HepG2 (cell line): ENCODE measurements at regions not wholly inside any gene's neighbourhood (a gene's known extent, or its start where the extent isn't known, plus 50 kb on each side); places are given as distances from the start of the nearest gene placed in this dataset.

Experiments
- ATAC-seq: fragments of 200-7000 bp; cut with Tn5 transposase; 3 replicates; pipeline ENCODE4 v1.9.1; 2020; ENCODE audit warnings: mild to moderate bottlenecking, moderate library complexity
- BruUV-seq: library from RNA; stranded (reverse); fragments of 400-500 nt; replicated peaks from 2 replicates; lab custom pipeline; 2021; lab: Mats Ljungman, UMichigan
- CTCF ChIA-PET: fragments of 300-600 bp; formaldehyde crosslinking; extraction: SDS; loops from one replicate; lab custom pipeline; 2021; ENCODE audit warnings: low total read pairs, inconsistent platforms, low intra/inter-chr PET ratio; lab: Yijun Ruan, JAX
- POLR2A ChIA-PET: fragments of 350-600 bp; sonication (Branson Sonifier 250); formaldehyde crosslinking; loops from one replicate; lab custom pipeline; 2020; ENCODE audit warnings: antibody characterized with exemption, inconsistent platforms; lab: Yijun Ruan, JAX
- DNase-seq: peaks from one replicate; pipeline ENCODE4 v3.0.0-alpha.2; 2015; ENCODE audit warnings: low spot score
- FAIRE-seq: peaks from 3 replicates; lab custom pipeline; 2011; peaks lifted over from hg19 to GRCh38; lab: Jason Lieb, UNC
- H2AFZ ChIP-seq: one replicate; pipeline ENCODE4 v1.6.1; 2011; ENCODE audit warnings: low read length, inconsistent platforms
- H3K27ac ChIP-seq: fragments of 300-600 bp; 3 replicates; pipeline ENCODE4 v1.8.0; 2011; ENCODE audit warnings: mixed run types, mild to moderate bottlenecking, mixed read lengths, low read length, inconsistent platforms; ENCODE audit not compliant: insufficient read depth; ENCODE audit errors: extremely low read length
- H3K27me3 ChIP-seq, 2 experiments: fragments of 200-600 bp in 1 of 2; 2 replicates in 1 of 2; 3 replicates in 1 of 2; pipeline versions ENCODE4 v1.6.0 to v1.8.0; 2011; ENCODE audit warnings: low read length in 2 of 2, mild to moderate bottlenecking in 2 of 2, moderate library complexity in 2 of 2, inconsistent platforms in 1 of 2; ENCODE audit not compliant: insufficient read depth in 2 of 2, control insufficient read depth in 1 of 2
- H3K36me3 ChIP-seq, 2 experiments: fragments of 200-600 bp in 1 of 2; replicated peaks in 1 of 2; 2 replicates in 1 of 2; 3 replicates in 1 of 2; pipeline versions ENCODE4 v1.5.1 to v1.8.0; 2011; ENCODE audit warnings: low read length in 2 of 2, inconsistent platforms in 1 of 2; ENCODE audit not compliant: insufficient read depth in 2 of 2, control insufficient read depth in 1 of 2
- H3K4me1 ChIP-seq: 2 replicates; pipeline ENCODE4 v1.5.1; 2012; ENCODE audit warnings: low read length, inconsistent platforms; ENCODE audit not compliant: insufficient read depth
- H3K4me2 ChIP-seq: 2 replicates; pipeline ENCODE4 v1.6.0; 2011; ENCODE audit warnings: low read depth, low read length, inconsistent platforms
- H3K4me3 ChIP-seq, 3 experiments: fragments of 200-600 bp in 1 of 3; sonication (generic), shearing (Covaris generic) in 1 of 3; replicated peaks in 1 of 3; 2 replicates each; pipeline ENCODE4 v1.5.1; 2011 to 2016; ENCODE audit warnings: low read length in 3 of 3, inconsistent platforms in 2 of 3, low read depth in 2 of 3, mild to moderate bottlenecking in 2 of 3, control low read depth in 1 of 3, mixed read lengths in 1 of 3; ENCODE audit not compliant: insufficient read depth in 1 of 3
- H3K79me2 ChIP-seq: one replicate; pipeline ENCODE4 v1.6.1; 2011; ENCODE audit warnings: low read length, inconsistent platforms; ENCODE audit not compliant: insufficient read depth
- H3K9ac ChIP-seq: 2 replicates; pipeline ENCODE4 v1.6.0; 2011; ENCODE audit warnings: mild to moderate bottlenecking, low read depth, low read length, inconsistent platforms; ENCODE audit not compliant: insufficient read depth
- H3K9me3 ChIP-seq: 2 replicates; pipeline ENCODE4 v1.5.1; 2012; ENCODE audit warnings: mild to moderate bottlenecking, low read length
- H4K20me1 ChIP-seq: 2 replicates; pipeline ENCODE4 v1.6.0; 2011; ENCODE audit warnings: inconsistent platforms, mild to moderate bottlenecking, low read length, moderate library complexity; ENCODE audit not compliant: insufficient read depth
- AFF4 ChIP-seq: sonication (generic); formaldehyde crosslinking; IDR thresholded peaks from 2 replicates; pipeline ENCODE4 v1.4.0; 2020; ENCODE audit warnings: missing genetic modification reagents
- CSRNP2 ChIP-seq: sonication (generic); formaldehyde crosslinking; conservative IDR thresholded peaks from 2 replicates; pipeline ENCODE4 v1.8.0; 2022; ENCODE audit warnings: low read depth, missing genetic modification reagents
- LRRFIP1 ChIP-seq: sonication (generic); formaldehyde crosslinking; conservative IDR thresholded peaks from 2 replicates; pipeline ENCODE4 v1.4.0; 2020; ENCODE audit warnings: missing genetic modification reagents
- ZIK1 ChIP-seq: sonication (generic); formaldehyde crosslinking; IDR thresholded peaks from 2 replicates; pipeline ENCODE4 v1.5.0; 2020; ENCODE audit warnings: mild to moderate bottlenecking, low read depth, missing genetic modification reagents, borderline replicate concordance
- ZKSCAN8 ChIP-seq: IDR thresholded peaks from 2 replicates; pipeline ENCODE4 v1.6.1; 2016; ENCODE audit warnings: borderline replicate concordance, missing genetic modification reagents, missing compliant biosample characterization
- ZNF326 ChIP-seq: sonication (generic); formaldehyde crosslinking; IDR thresholded peaks from 2 replicates; pipeline ENCODE4 v1.4.0; 2020; ENCODE audit warnings: missing genetic modification reagents, borderline replicate concordance
- ZNF761 ChIP-seq: sonication (generic); formaldehyde crosslinking; conservative IDR thresholded peaks from 2 replicates; pipeline ENCODE4 v1.4.0; 2020; ENCODE audit warnings: mild to moderate bottlenecking, missing genetic modification reagents
- ZNF780A ChIP-seq: sonication (generic); formaldehyde crosslinking; IDR thresholded peaks from 2 replicates; pipeline ENCODE4 v1.8.0; 2022; ENCODE audit warnings: mild to moderate bottlenecking, missing genetic modification reagents, moderate library complexity
- ZSCAN12 ChIP-seq: sonication (generic); formaldehyde crosslinking; IDR thresholded peaks from 2 replicates; pipeline ENCODE4 v1.9.0; 2021; ENCODE audit warnings: mild to moderate bottlenecking, missing genetic modification reagents
- WGBS: methylation state at CpG from one replicate; pipeline ENCODE4 v1.1.6; 2017; ENCODE audit warnings: low lambda C conversion rate; 5-methylcytosine and 5-hydroxymethylcytosine counted together
- in situ Hi-C: cut with HindIII; loops from 2 replicates; pipeline ENCODE4 v1.10.0; 2017; ENCODE audit warnings: low pct_unique_long_range_greater_than_20kb; ENCODE audit not compliant: extremely low pct_ligation_motif_present
- intact Hi-C: fragments of 100-400 bp; cut with micrococcal nuclease; formaldehyde crosslinking; loops from one replicate; pipeline ENCODE4 v1.10.0; 2022; ENCODE audit not compliant: unreplicated experiment

- H3K9me3 ChIP-seq = no peaks in the 10 kb centered on the region; the same call in none of the 2 replicates
- no peak overlapping the region for H3K9ac ChIP-seq
- no peak overlapping the region for H3K4me3 ChIP-seq
- no peaks in the 10 kb centered on the region for H3K79me2 ChIP-seq
- no peaks in the 10 kb centered on the region for H3K36me3 ChIP-seq
- H3K4me1 ChIP-seq = no peaks in the 10 kb centered on the region
- TF ChIP-seq ZNF761 (CRISPR knock-in tag) (no peak), ZKSCAN8 (no peak), CSRNP2 (CRISPR knock-in tag) (no peak), ZNF780A (no peak), LRRFIP1 (CRISPR knock-in tag) (no peak), ZIK1 (no peak), AFF4 (CRISPR knock-in tag) (no peak), ZNF326 (CRISPR knock-in tag) (no peak), ZSCAN12 (no peak)
- no peak overlapping the region for H3K4me2 ChIP-seq
- no peak overlapping the region for H3K27ac ChIP-seq
- H3K27me3 ChIP-seq = 0 out of 5 replicates have a peak, but pooled peaks cover 0 to 3% of the 10 kb centered on the region in 2 experiments
- ChIA-PET CTCF (no interaction called here), POLR2A (no interaction called here)
- no peak for FAIRE-seq
- in situ Hi-C loops = no loop called here
- no peak overlapping the region for H2AFZ ChIP-seq
- no peak for DNase-seq
- intact Hi-C loops = no loop called here
- no TSS peak for BruUV-seq
- 48% methylated on average over 2 of the region's 2 CpGs for WGBS
- ATAC-seq = no peak
- H4K20me1 ChIP-seq = no peaks in the 10 kb centered on the region
These were observed 276.9 kb downstream of the MSX2 start for GRCh38 chr5:175001311-175001710.
